CD4-positive, alpha-beta T cell (primary cell): ENCODE measurements at regions not wholly inside any gene's neighbourhood (a gene's known extent, or its start where the extent isn't known, plus 50 kb on each side); places are given as distances from the start of the nearest gene placed in this dataset.

Experiments used
- ATAC-seq: fragments of 200-7000 bp; cut with Tn5 transposase; one replicate; pipeline ENCODE4 v1.10.0; 2022; ENCODE audit warnings: mild to moderate bottlenecking; ENCODE audit not compliant: poor library complexity
- CTCF ChIA-PET: fragments of 350-600 bp; sonication (Branson Sonifier 250); formaldehyde crosslinking; loops from one replicate; lab custom pipeline; 2021; ENCODE audit warnings: antibody characterized with exemption, inconsistent platforms; lab: Charles Lee
- POLR2A ChIA-PET: fragments of 350-600 bp; sonication (Branson Sonifier 250); formaldehyde crosslinking; loops from one replicate; lab custom pipeline; 2021; ENCODE audit warnings: antibody characterized with exemption, inconsistent platforms; lab: Charles Lee
- DNase-seq, 14 experiments: peaks; one replicate each; pipeline ENCODE4 v3.0.0-alpha.2; 2013 to 2020; ENCODE audit warnings: mixed read lengths in 2 of 14
- H3K27ac ChIP-seq, 2 donors: one replicate each; pipeline versions ENCODE4 v1.5.1 to v1.7.0; 2013; ENCODE audit warnings: low read length in 2 of 2, low read depth in 1 of 2, mild to moderate bottlenecking in 1 of 2
- H3K27me3 ChIP-seq, 2 experiments: 1 replicate in 1 of 2; 2 replicates in 1 of 2; pipeline versions ENCODE4 v1.6.1 to v1.7.0; 2013; ENCODE audit warnings: low read length in 2 of 2, control low read depth in 1 of 2, mild to moderate bottlenecking in 1 of 2, moderate library complexity in 1 of 2; ENCODE audit not compliant: insufficient read depth in 2 of 2, control insufficient read depth in 1 of 2
- H3K36me3 ChIP-seq: one replicate; pipeline ENCODE4 v1.6.1; 2013; ENCODE audit warnings: low read length, control low read depth; ENCODE audit not compliant: insufficient read depth
- H3K4me1 ChIP-seq: one replicate; pipeline ENCODE4 v1.6.1; 2013; ENCODE audit warnings: low read length, control low read depth; ENCODE audit not compliant: insufficient read depth
- H3K4me3 ChIP-seq: one replicate; pipeline ENCODE4 v1.5.1; 2013; ENCODE audit warnings: mild to moderate bottlenecking, low read length, moderate library complexity
- H3K9me3 ChIP-seq, 2 experiments: 1 replicate in 1 of 2; 2 replicates in 1 of 2; pipeline versions ENCODE4 v1.6.1 to v1.7.0; 2013; ENCODE audit warnings: low read length in 2 of 2, mild to moderate bottlenecking in 2 of 2, control low read depth in 1 of 2, moderate library complexity in 1 of 2; ENCODE audit not compliant: control insufficient read depth in 1 of 2, insufficient read depth in 1 of 2
- H3K27ac Mint-ChIP-seq: one replicate; pipeline ENCODE4 v1.8.0; 2020; ENCODE audit warnings: mixed read lengths
- H3K27me3 Mint-ChIP-seq: one replicate; pipeline ENCODE4 v1.8.0; 2021; ENCODE audit warnings: mixed read lengths
- H3K36me3 Mint-ChIP-seq: one replicate; pipeline ENCODE4 v1.8.0; 2021; ENCODE audit warnings: low read depth, mixed read lengths
- H3K4me1 Mint-ChIP-seq: one replicate; pipeline ENCODE4 v1.8.0; 2021; ENCODE audit warnings: low read depth, mixed read lengths
- H3K4me3 Mint-ChIP-seq: one replicate; pipeline ENCODE4 v1.8.0; 2020; ENCODE audit warnings: mild to moderate bottlenecking, mixed read lengths
- H3K9me3 Mint-ChIP-seq: one replicate; pipeline ENCODE4 v1.8.0; 2020; ENCODE audit warnings: mixed read lengths
- CTCF ChIP-seq: fragments of 200-600 bp; IDR thresholded peaks from one replicate; pipeline ENCODE4 v1.8.0; 2022; ENCODE audit warnings: antibody characterized with exemption, mild to moderate bottlenecking
- intact Hi-C, 2 experiments: fragments of 100-400 bp; cut with DNase I in 1 of 2; cut with micrococcal nuclease in 1 of 2; formaldehyde crosslinking; loops; one replicate each; pipeline versions ENCODE4 v1.15.1 to v1.9.0; 2023 to 2025; cut with DNase I, micrococcal nuclease

- Mint-ChIP-seq H3K36me3 (no peaks in the 10 kb centered on the region), H3K27ac (no peak overlapping the region), H3K27me3 (peaks cover 38% of the 10 kb centered on the region), H3K4me1 (no peaks in the 10 kb centered on the region), H3K9me3 (peaks cover 2% of the 10 kb centered on the region), H3K4me3 (no peak overlapping the region)
- Histone ChIP-seq H3K9me3 (no peaks in the 10 kb centered on the region), H3K36me3 (no peaks in the 10 kb centered on the region), H3K27ac (no peak overlapping the region), H3K4me3 (no peak overlapping the region), H3K27me3 (peaks cover 0 to 5% of the 10 kb centered on the region in 2 experiments), H3K4me1 (no peaks in the 10 kb centered on the region)
- no peak for TF ChIP-seq CTCF
- intact Hi-C loops, result no loop called here
- ChIA-PET CTCF (no interaction called here), POLR2A (no interaction called here)
- no peak for DNase-seq
- ATAC-seq, result no peak
These were observed 180.5 kb upstream of the TUT7 start for GRCh38 chr9:86534572-86535258.

- H3K27ac Mint-ChIP-seq, result no peak overlapping the region
- Histone ChIP-seq H3K4me3 (no peak overlapping the region), H3K4me1 (no peaks in the 10 kb centered on the region), H3K36me3 (no peaks in the 10 kb centered on the region), H3K27ac (no peak overlapping the region), H3K27me3 (peaks cover 0 to 7% of the 10 kb centered on the region in 2 experiments), H3K9me3 (no peaks in the 10 kb centered on the region)
- no peak for ATAC-seq
- H3K9me3 Mint-ChIP-seq, result peaks cover 2% of the 10 kb centered on the region
- CTCF ChIA-PET, result no interaction called here
- intact Hi-C loops, result no loop called here
- peaks cover 48% of the 10 kb centered on the region for H3K27me3 Mint-ChIP-seq
- H3K4me3 Mint-ChIP-seq, result no peak overlapping the region
- no peak for DNase-seq
- TF ChIP-seq CTCF, result no peak
- no peaks in the 10 kb centered on the region for H3K36me3 Mint-ChIP-seq
- POLR2A ChIA-PET, result no interaction called here
- H3K4me1 Mint-ChIP-seq, result no peaks in the 10 kb centered on the region
These were observed 177.9 kb upstream of the TUT7 start for GRCh38 chr9:86531971-86532640.

GRCh38 chr9:86531273-86531970 is 177.2 kb upstream of the TUT7 start:
- intact Hi-C loops, result no loop called here
- no peaks in the 10 kb centered on the region for H3K9me3 ChIP-seq
- TF ChIP-seq CTCF, result no peak
- Mint-ChIP-seq H3K36me3 (no peaks in the 10 kb centered on the region), H3K27ac (no peak overlapping the region), H3K4me1 (no peaks in the 10 kb centered on the region), H3K4me3 (no peak overlapping the region), H3K9me3 (peaks cover 2% of the 10 kb centered on the region), H3K27me3 (peaks cover 49% of the 10 kb centered on the region)
- peaks cover under 1 to 10% of the 10 kb centered on the region in 2 experiments for H3K27me3 ChIP-seq
- no peak for DNase-seq
- POLR2A ChIA-PET, result no interaction called here
- no peak overlapping the region for H3K27ac ChIP-seq
- no peak for ATAC-seq
- H3K4me3 ChIP-seq, result no peak overlapping the region
- CTCF ChIA-PET, result no interaction called here
- no peaks in the 10 kb centered on the region for H3K36me3 ChIP-seq
- H3K4me1 ChIP-seq, result no peaks in the 10 kb centered on the region
